Vagina (tissue), 2 donors: ENCODE measurements at regions not wholly inside any gene's neighbourhood (a gene's known extent, or its start where the extent isn't known, plus 50 kb on each side); places are given as distances from the start of the nearest gene placed in this dataset.
"Not testable (repeated sequence)": the region's sequence is repeated elsewhere in the genome, so short reads cannot be mapped to it uniquely, and the experiment has no call there.

Experiments used
- DNase-seq, 2 donors: peaks; one replicate each; pipeline ENCODE4 v3.0.0-alpha.2; 2017; ENCODE audit errors: extremely low spot score in 2 of 2
- H3K27ac ChIP-seq: fragments of 200-600 bp; sonication (generic); one replicate; pipeline ENCODE4 v1.5.1; 2019
- H3K27me3 ChIP-seq: fragments of 200-600 bp; sonication (generic); one replicate; pipeline ENCODE4 v1.5.1; 2019
- H3K36me3 ChIP-seq, 2 donors: fragments of 200-600 bp; sonication (generic); one replicate each; pipeline ENCODE4 v1.5.1; 2017 to 2019
- H3K4me1 ChIP-seq: fragments of 200-600 bp; sonication (generic); one replicate; pipeline ENCODE4 v1.5.1; 2019
- H3K4me3 ChIP-seq, 2 donors: fragments of 200-600 bp; sonication (generic); 1 replicate in 1 of 2; 2 replicates in 1 of 2; pipeline ENCODE4 v1.5.1; 2016 to 2019
- H3K9me3 ChIP-seq: fragments of 200-600 bp; sonication (generic); one replicate; pipeline ENCODE4 v1.5.1; 2019
- POLR2A ChIP-seq, 2 donors: fragments of 450-650 bp; IDR thresholded peaks; one replicate each; pipeline ENCODE4 v1.6.1; 2017; ENCODE audit warnings: antibody characterized with exemption in 2 of 2, mild to moderate bottlenecking in 2 of 2, moderate library complexity in 2 of 2
- POLR2AphosphoS5 ChIP-seq, 2 donors: sonication (generic); formaldehyde crosslinking; IDR thresholded peaks; one replicate each; pipeline ENCODE4 v1.9.0; 2017; ENCODE audit warnings: antibody characterized with exemption in 2 of 2, mild to moderate bottlenecking in 2 of 2, low read depth in 1 of 2; ENCODE audit not compliant: insufficient read depth in 1 of 2
- intact Hi-C: fragments of 100-400 bp; cut with DNase I; formaldehyde crosslinking; loops from one replicate; pipeline ENCODE4 v1.15.1; 2023
- TF ChIP-seq, protein P1 (sequence below), 3 experiments: fragments of 450-650 bp in 2 of 3; fragments of 200-600 bp in 1 of 3; sonication (generic) in 1 of 3; IDR thresholded peaks; one replicate each; pipeline ENCODE4 v1.5.1; 2017 to 2019; ENCODE audit warnings: antibody characterized with exemption in 3 of 3, mild to moderate bottlenecking in 2 of 3, moderate library complexity in 2 of 3

DNA sequence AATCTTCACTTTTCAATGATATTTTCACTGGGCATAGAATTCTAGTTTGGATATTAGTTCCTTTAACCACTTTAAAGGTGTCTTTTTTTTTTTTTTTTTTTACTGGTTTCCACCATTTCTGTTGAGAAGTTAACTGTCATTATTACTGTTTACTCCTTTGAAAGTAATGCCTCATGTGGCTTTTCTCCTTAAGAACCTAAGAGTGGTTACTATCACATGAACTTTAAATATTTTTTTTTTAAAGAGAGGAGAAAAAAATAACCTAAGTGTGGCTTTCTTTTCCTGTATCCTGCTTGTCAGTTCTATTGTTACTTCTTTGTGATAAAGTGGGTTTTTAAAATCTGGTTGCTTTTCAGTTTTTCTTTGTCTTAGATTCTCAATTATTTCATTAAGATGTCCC, 229.5 kb downstream of the CDH26 start:
- intact Hi-C loops = no loop called here

DNA sequence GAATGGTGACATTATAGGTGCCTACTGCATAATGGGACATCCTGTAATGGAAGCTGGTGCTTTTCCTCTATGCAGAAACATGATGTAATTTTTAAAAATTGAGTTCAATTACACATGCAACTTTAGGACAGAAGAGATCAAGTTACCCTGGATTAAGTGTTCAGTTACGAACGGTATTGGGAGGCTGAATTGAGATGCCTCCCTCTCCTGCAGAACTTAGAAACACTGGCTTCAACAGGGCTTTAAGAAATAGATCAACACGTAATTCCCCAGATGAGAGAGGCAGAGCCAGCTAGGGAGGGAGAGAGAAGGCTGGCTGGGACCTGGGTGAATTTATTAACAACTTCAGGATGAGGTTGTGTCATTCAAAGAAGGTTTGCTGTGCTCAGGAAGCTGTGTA, 232.8 kb downstream of the CDH26 start:
- intact Hi-C loops = no loop called here
- TF ChIP-seq POLR2A (IDR thresholded peaks at IDR 0.05) = no peak
- TF ChIP-seq POLR2AphosphoS5 (IDR thresholded peaks at IDR 0.05; ENCODE audit: insufficient read depth in 1 of 2, low read depth in 1 of 2) = no peak
- TF ChIP-seq, protein P1, sequence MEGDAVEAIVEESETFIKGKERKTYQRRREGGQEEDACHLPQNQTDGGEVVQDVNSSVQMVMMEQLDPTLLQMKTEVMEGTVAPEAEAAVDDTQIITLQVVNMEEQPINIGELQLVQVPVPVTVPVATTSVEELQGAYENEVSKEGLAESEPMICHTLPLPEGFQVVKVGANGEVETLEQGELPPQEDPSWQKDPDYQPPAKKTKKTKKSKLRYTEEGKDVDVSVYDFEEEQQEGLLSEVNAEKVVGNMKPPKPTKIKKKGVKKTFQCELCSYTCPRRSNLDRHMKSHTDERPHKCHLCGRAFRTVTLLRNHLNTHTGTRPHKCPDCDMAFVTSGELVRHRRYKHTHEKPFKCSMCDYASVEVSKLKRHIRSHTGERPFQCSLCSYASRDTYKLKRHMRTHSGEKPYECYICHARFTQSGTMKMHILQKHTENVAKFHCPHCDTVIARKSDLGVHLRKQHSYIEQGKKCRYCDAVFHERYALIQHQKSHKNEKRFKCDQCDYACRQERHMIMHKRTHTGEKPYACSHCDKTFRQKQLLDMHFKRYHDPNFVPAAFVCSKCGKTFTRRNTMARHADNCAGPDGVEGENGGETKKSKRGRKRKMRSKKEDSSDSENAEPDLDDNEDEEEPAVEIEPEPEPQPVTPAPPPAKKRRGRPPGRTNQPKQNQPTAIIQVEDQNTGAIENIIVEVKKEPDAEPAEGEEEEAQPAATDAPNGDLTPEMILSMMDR (IDR thresholded peaks at IDR 0.05) = no peak
- no peak overlapping the region for H3K4me3 ChIP-seq
- no peak for DNase-seq
- H3K27ac ChIP-seq = no peak overlapping the region
- no peaks in the 10 kb centered on the region for H3K4me1 ChIP-seq
- H3K27me3 ChIP-seq = no peaks in the 10 kb centered on the region
- H3K9me3 ChIP-seq = no peaks in the 10 kb centered on the region
- no peaks in the 10 kb centered on the region for H3K36me3 ChIP-seq

More for the DNA sequence above, 229.5 kb downstream of the CDH26 start:
- Histone ChIP-seq H3K9me3 (no peaks in the 10 kb centered on the region), H3K27ac (no peak overlapping the region), H3K4me1 (no peaks in the 10 kb centered on the region), H3K36me3 (no peaks in the 10 kb centered on the region), H3K27me3 (no peaks in the 10 kb centered on the region), H3K4me3 (no peak overlapping the region)
- TF ChIP-seq, protein P1 (IDR thresholded peaks at IDR 0.05) = no peak
- TF ChIP-seq POLR2A (IDR thresholded peaks at IDR 0.05) = no peak
- TF ChIP-seq POLR2AphosphoS5 (IDR thresholded peaks at IDR 0.05; ENCODE audit: insufficient read depth in 1 of 2, low read depth in 1 of 2) = no peak
- DNase-seq = no peak

DNA sequence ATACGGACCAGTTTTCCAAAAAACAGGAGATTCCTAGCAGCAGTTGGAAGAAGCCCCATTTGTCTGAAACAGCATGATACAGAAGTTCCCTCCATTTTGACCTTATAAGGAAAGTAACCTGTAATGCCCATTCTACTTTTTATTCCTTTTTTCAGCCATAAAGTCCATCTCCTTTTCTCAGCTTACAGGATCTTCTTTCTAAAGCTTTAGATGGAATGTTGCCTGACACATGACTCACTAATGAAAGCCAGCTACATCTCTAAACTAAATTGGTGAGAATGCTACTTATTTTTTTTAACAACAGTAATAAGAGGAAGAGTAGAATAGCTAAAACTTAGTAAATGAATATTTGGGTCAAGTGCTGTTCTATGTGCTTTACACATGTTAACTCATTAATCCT, 234.1 kb downstream of the CDH26 start:
- Histone ChIP-seq H3K27me3 (no peaks in the 10 kb centered on the region), H3K36me3 (no peaks in the 10 kb centered on the region), H3K9me3 (no peaks in the 10 kb centered on the region), H3K4me3 (no peak overlapping the region), H3K4me1 (no peaks in the 10 kb centered on the region), H3K27ac (no peak overlapping the region)
- no peak for DNase-seq
- TF ChIP-seq POLR2A (IDR thresholded peaks at IDR 0.05) (no peak), POLR2AphosphoS5 (IDR thresholded peaks at IDR 0.05; ENCODE audit: insufficient read depth in 1 of 2, low read depth in 1 of 2) (no peak)
- TF ChIP-seq, protein P1 (IDR thresholded peaks at IDR 0.05) = no peak
- intact Hi-C loops = no loop called here

DNA sequence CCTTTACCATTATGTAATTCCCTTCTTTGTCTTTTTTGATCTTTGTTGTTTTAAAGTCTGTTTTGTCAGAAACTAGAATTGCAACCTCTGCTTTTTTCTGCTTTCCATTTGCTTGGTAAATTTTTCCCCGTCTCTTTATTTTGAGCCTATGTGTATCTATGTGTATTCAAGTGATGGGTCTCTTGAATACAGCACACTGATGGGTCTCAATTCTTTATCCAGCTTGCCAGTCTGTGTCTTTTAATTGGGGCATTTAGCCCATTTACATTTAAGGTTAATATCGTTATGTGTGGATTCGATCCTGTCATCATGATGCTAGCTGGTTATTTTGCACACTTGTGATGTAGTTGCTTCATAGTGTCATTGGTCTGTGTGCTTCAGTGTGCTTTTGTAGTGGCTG, 240.9 kb downstream of the CDH26 start:
- H3K27me3 ChIP-seq, H3K4me3 ChIP-seq, DNase-seq, H3K9me3 ChIP-seq, intact Hi-C loops, H3K27ac ChIP-seq, H3K4me1 ChIP-seq, H3K36me3 ChIP-seq: not testable (repeated sequence)

DNA sequence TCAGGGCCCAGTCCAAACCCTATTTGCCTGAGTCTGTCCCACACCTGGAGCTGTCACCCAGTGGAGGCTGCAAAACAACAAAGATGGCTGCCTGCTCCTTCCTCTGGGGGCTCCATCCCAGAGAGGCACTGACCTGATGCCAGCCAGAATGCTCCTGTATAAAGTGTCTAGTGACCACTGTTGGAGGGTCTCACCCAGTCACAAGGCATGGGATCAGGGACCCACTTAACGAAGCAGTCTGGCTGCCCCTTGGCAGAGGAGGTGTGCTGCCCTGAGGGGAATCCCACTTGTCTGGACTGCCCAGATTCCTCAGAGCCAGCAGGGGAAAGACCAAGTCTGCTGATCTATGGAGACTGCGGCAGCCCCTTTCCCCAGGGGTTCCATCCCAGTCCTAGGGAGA, 241.6 kb downstream of the CDH26 start:
- TF ChIP-seq POLR2A (IDR thresholded peaks at IDR 0.05) = no peak
- TF ChIP-seq, protein P1 (IDR thresholded peaks at IDR 0.05) = no peak
- TF ChIP-seq POLR2AphosphoS5 (IDR thresholded peaks at IDR 0.05; ENCODE audit: insufficient read depth in 1 of 2, low read depth in 1 of 2) = no peak
- no peak overlapping the region for H3K27ac ChIP-seq
- no peaks in the 10 kb centered on the region for H3K4me1 ChIP-seq
- DNase-seq = peak in 1 of 2 donors; percentile 42
- H3K36me3 ChIP-seq = no peaks in the 10 kb centered on the region
- no peaks in the 10 kb centered on the region for H3K27me3 ChIP-seq
- no peak overlapping the region for H3K4me3 ChIP-seq
- intact Hi-C loops = no loop called here
- no peaks in the 10 kb centered on the region for H3K9me3 ChIP-seq
